ENCODE measurements at regions not wholly inside any gene's neighbourhood (a gene's known extent, or its start where the extent isn't known, plus 50 kb on each side); places are given as distances from the start of the nearest gene placed in this dataset.
"Not testable (repeated sequence)": the region's sequence is repeated elsewhere in the genome, so short reads cannot be mapped to it uniquely, and the experiment has no call there.

GRCh38 chr10:80697926-80698325 lies 160.2 kb downstream of the SH2D4B start:
- DNase-seq (ENCODE audit: low read depth in 2 of 3, low spot score in 1 of 3) = no peak

- peak; percentile 56 to 74 (median 73) for DNase-seq (ENCODE audit: low read depth in 2 of 3, low spot score in 1 of 3)
Measured at GRCh38 chr10:80699602-80700039, 161.9 kb downstream of the SH2D4B start.

GRCh38 chr10:80700252-80700651 lies 162.6 kb downstream of the SH2D4B start:
- DNase-seq (ENCODE audit: low read depth in 2 of 3, low spot score in 1 of 3) = no peak

GRCh38 chr10:80700760-80701444 lies 163.2 kb downstream of the SH2D4B start:
- no peak for DNase-seq (ENCODE audit: low read depth in 2 of 3, low spot score in 1 of 3)

GRCh38 chr10:80701706-80702105 lies 164.0 kb downstream of the SH2D4B start:
- DNase-seq (ENCODE audit: low read depth in 2 of 3, low spot score in 1 of 3) = no peak

GRCh38 chr10:80702143-80702542 lies 164.4 kb downstream of the SH2D4B start:
- no peak for DNase-seq (ENCODE audit: low read depth in 2 of 3, low spot score in 1 of 3)

- no peak for DNase-seq (ENCODE audit: low read depth in 2 of 3, low spot score in 1 of 3)
Measured at GRCh38 chr10:80705899-80706298, 168.2 kb downstream of the SH2D4B start.

GRCh38 chr10:80708185-80708584 lies 170.5 kb downstream of the SH2D4B start:
- DNase-seq (ENCODE audit: low read depth in 2 of 3, low spot score in 1 of 3) = no peak

- DNase-seq (ENCODE audit: low read depth in 2 of 3, low spot score in 1 of 3) = no peak
Measured at GRCh38 chr10:80708808-80709207, 171.1 kb downstream of the SH2D4B start.

- no peak for DNase-seq (ENCODE audit: low read depth in 2 of 3, low spot score in 1 of 3)
Measured at GRCh38 chr10:80709866-80710265, 172.2 kb downstream of the SH2D4B start.

- no peak for DNase-seq (ENCODE audit: low read depth in 2 of 3, low spot score in 1 of 3)
Measured at GRCh38 chr10:80713398-80713928, 175.8 kb downstream of the SH2D4B start.

GRCh38 chr10:80714566-80714965 lies 176.9 kb downstream of the SH2D4B start:
- DNase-seq (ENCODE audit: low read depth in 2 of 3, low spot score in 1 of 3) = no peak

GRCh38 chr10:80718024-80718423 lies 180.3 kb downstream of the SH2D4B start:
- no peak for DNase-seq (ENCODE audit: low read depth in 2 of 3, low spot score in 1 of 3)

GRCh38 chr10:80719935-80720334 lies 182.2 kb downstream of the SH2D4B start:
- no peak for DNase-seq (ENCODE audit: low read depth in 2 of 3, low spot score in 1 of 3)

- no peak for DNase-seq (ENCODE audit: low read depth in 2 of 3, low spot score in 1 of 3)
Measured at GRCh38 chr10:80720549-80720948, 182.8 kb downstream of the SH2D4B start.

- not testable (repeated sequence) for DNase-seq (ENCODE audit: low read depth in 2 of 3, low spot score in 1 of 3)
Measured at GRCh38 chr10:80728354-80728753, 190.7 kb downstream of the SH2D4B start.

- no peak for DNase-seq (ENCODE audit: low read depth in 2 of 3, low spot score in 1 of 3)
Measured at GRCh38 chr10:80729896-80730295, 192.2 kb downstream of the SH2D4B start.

GRCh38 chr10:80730522-80730921 lies 192.8 kb downstream of the SH2D4B start:
- DNase-seq (ENCODE audit: low read depth in 2 of 3, low spot score in 1 of 3) = no peak

GRCh38 chr10:80734589-80734988 lies 196.9 kb downstream of the SH2D4B start:
- DNase-seq (ENCODE audit: low read depth in 2 of 3, low spot score in 1 of 3) = no peak

GRCh38 chr10:80737209-80737608 lies 199.5 kb downstream of the SH2D4B start:
- no peak for DNase-seq (ENCODE audit: low read depth in 2 of 3, low spot score in 1 of 3)

- DNase-seq (ENCODE audit: low read depth in 2 of 3, low spot score in 1 of 3) = no peak
Measured at GRCh38 chr10:80739328-80739727, 201.6 kb downstream of the SH2D4B start.

- DNase-seq (ENCODE audit: low read depth in 2 of 3, low spot score in 1 of 3) = no peak
Measured at GRCh38 chr10:80739963-80740715, 202.4 kb downstream of the SH2D4B start.
